Mesendoderm (in vitro differentiated cells): ENCODE measurements at regions not wholly inside any gene's neighbourhood (a gene's known extent, or its start where the extent isn't known, plus 50 kb on each side); places are given as distances from the start of the nearest gene placed in this dataset.
A peak's percentile ranks its signal among the peaks of the same experiment; 100 is the strongest.
"Not testable (repeated sequence)": the region's sequence is repeated elsewhere in the genome, so short reads cannot be mapped to it uniquely, and the experiment has no call there.

Experiments used
- DNase-seq: peaks from one replicate; pipeline ENCODE4 v3.0.0; 2013
- H2AK5ac ChIP-seq: 2 replicates; pipeline ENCODE4 v1.6.1; 2013; ENCODE audit warnings: low read length, inconsistent platforms
- H2BK120ac ChIP-seq: 2 replicates; pipeline ENCODE4 v1.6.1; 2013; ENCODE audit warnings: low read depth, mild to moderate bottlenecking, low read length, moderate library complexity, mixed read lengths
- H2BK15ac ChIP-seq: replicated peaks from 2 replicates; pipeline ENCODE4 v1.6.1; 2013; ENCODE audit warnings: low read depth, mild to moderate bottlenecking, moderate library complexity
- H2BK5ac ChIP-seq: 2 replicates; pipeline ENCODE4 v1.6.1; 2013; ENCODE audit warnings: low read length, inconsistent platforms
- H3K18ac ChIP-seq: 2 replicates; pipeline ENCODE4 v1.6.1; 2013; ENCODE audit warnings: mild to moderate bottlenecking, low read length, mixed read lengths
- H3K23ac ChIP-seq: one replicate; pipeline ENCODE4 v1.6.1; 2013; ENCODE audit warnings: low read length
- H3K27ac ChIP-seq: 2 replicates; pipeline ENCODE4 v1.5.1; 2013; ENCODE audit warnings: low read depth, mild to moderate bottlenecking, inconsistent platforms, low read length, moderate library complexity
- H3K27me3 ChIP-seq: 2 replicates; pipeline ENCODE4 v1.6.1; 2013; ENCODE audit warnings: low read length, control low read depth, mild to moderate bottlenecking, inconsistent platforms; ENCODE audit not compliant: insufficient read depth, poor library complexity
- H3K36me3 ChIP-seq: 2 replicates; pipeline ENCODE4 v1.6.1; 2013; ENCODE audit warnings: low read length, inconsistent platforms; ENCODE audit not compliant: control insufficient read depth, insufficient read depth
- H3K4ac ChIP-seq: one replicate; pipeline ENCODE4 v1.6.1; 2013; ENCODE audit warnings: low read depth, mild to moderate bottlenecking, low read length, moderate library complexity
- H3K4me1 ChIP-seq: 2 replicates; pipeline ENCODE4 v1.6.1; 2013; ENCODE audit warnings: low read depth, low read length, inconsistent platforms; ENCODE audit not compliant: control insufficient read depth
- H3K4me2 ChIP-seq: 2 replicates; pipeline ENCODE4 v1.6.1; 2013; ENCODE audit warnings: low read length
- H3K4me3 ChIP-seq: 2 replicates; pipeline ENCODE4 v1.5.1; 2013; ENCODE audit warnings: mild to moderate bottlenecking, low read length
- H3K56ac ChIP-seq: one replicate; pipeline ENCODE4 v1.6.1; 2013; ENCODE audit warnings: low read length
- H3K79me1 ChIP-seq: 2 replicates; pipeline ENCODE4 v1.6.1; 2013; ENCODE audit warnings: low read length, inconsistent platforms
- H3K79me2 ChIP-seq: 2 replicates; pipeline ENCODE4 v1.6.1; 2013; ENCODE audit warnings: mild to moderate bottlenecking, low read length; ENCODE audit not compliant: control insufficient read depth, insufficient read depth
- H3K9ac ChIP-seq: 2 replicates; pipeline ENCODE4 v1.6.1; 2013; ENCODE audit warnings: low read length, inconsistent platforms
- H4K5ac ChIP-seq: one replicate; pipeline ENCODE4 v1.6.1; 2013; ENCODE audit warnings: low read length
- H4K8ac ChIP-seq: one replicate; pipeline ENCODE4 v1.6.1; 2013; ENCODE audit warnings: low read depth, mild to moderate bottlenecking, control low read depth, low read length, moderate library complexity
- WGBS: extraction: QIAGEN DNeasy Blood & Tissue Kit; methylation state at CpG from one replicate; pipeline ENCODE4 v1.1.7; 2013; ENCODE audit warnings: low lambda C conversion rate, missing lambda C conversion rate; ENCODE audit not compliant: insufficient coverage; ENCODE audit errors: extremely low coverage; 5-methylcytosine and 5-hydroxymethylcytosine counted together

- no CpG with 5 or more reads among the region's 5 CpGs for WGBS
- H3K27ac ChIP-seq, H3K4me2 ChIP-seq, H2BK5ac ChIP-seq, H3K79me1 ChIP-seq, H4K5ac ChIP-seq, H3K79me2 ChIP-seq, H3K4me1 ChIP-seq, H3K9ac ChIP-seq, H2BK120ac ChIP-seq, H2AK5ac ChIP-seq, H3K4ac ChIP-seq, H3K36me3 ChIP-seq, H3K23ac ChIP-seq, H2BK15ac ChIP-seq, H3K27me3 ChIP-seq, H3K4me3 ChIP-seq, H3K18ac ChIP-seq, H4K8ac ChIP-seq, H3K56ac ChIP-seq, DNase-seq: not testable (repeated sequence)
These were observed 110.9 kb upstream of the TPTE start for GRCh38 chr21:10410354-10410929.

- not testable (repeated sequence) for H3K79me2 ChIP-seq, H2BK120ac ChIP-seq, H2AK5ac ChIP-seq, H3K56ac ChIP-seq, H3K18ac ChIP-seq, H2BK5ac ChIP-seq, H4K8ac ChIP-seq, H3K79me1 ChIP-seq, H3K23ac ChIP-seq, H3K4me2 ChIP-seq, H3K9ac ChIP-seq, H2BK15ac ChIP-seq, H3K4ac ChIP-seq, H4K5ac ChIP-seq, H3K4me3 ChIP-seq, H3K27me3 ChIP-seq, H3K36me3 ChIP-seq, DNase-seq, H3K4me1 ChIP-seq, H3K27ac ChIP-seq
- 100% methylated on average over 2 of the region's 17 CpGs for WGBS
These were observed 109.4 kb upstream of the TPTE start for GRCh38 chr21:10411776-10412526.

GRCh38 chr21:10412928-10413246 lies 108.5 kb upstream of the TPTE start:
- H2BK120ac ChIP-seq, H3K27ac ChIP-seq, H2BK5ac ChIP-seq, H4K5ac ChIP-seq, H3K4me2 ChIP-seq, H3K4ac ChIP-seq, H3K23ac ChIP-seq, DNase-seq, H3K4me1 ChIP-seq, H2AK5ac ChIP-seq, H3K79me2 ChIP-seq, H3K27me3 ChIP-seq, H3K79me1 ChIP-seq, H3K18ac ChIP-seq, H4K8ac ChIP-seq, H2BK15ac ChIP-seq, H3K56ac ChIP-seq, H3K9ac ChIP-seq, H3K36me3 ChIP-seq: not testable (repeated sequence)
- 100% methylated on average over 3 of the region's 8 CpGs for WGBS
- peak overlapping the region; percentile 34 for H3K4me3 ChIP-seq

- not testable (repeated sequence) for H3K36me3 ChIP-seq, H3K27me3 ChIP-seq, H3K18ac ChIP-seq, H3K4me2 ChIP-seq, H4K5ac ChIP-seq, DNase-seq, H3K27ac ChIP-seq, H2AK5ac ChIP-seq, H2BK5ac ChIP-seq, H3K4ac ChIP-seq, H3K9ac ChIP-seq, H2BK120ac ChIP-seq, H3K23ac ChIP-seq, H3K79me1 ChIP-seq, H3K4me1 ChIP-seq, H2BK15ac ChIP-seq, H3K56ac ChIP-seq, H3K79me2 ChIP-seq, H4K8ac ChIP-seq
- H3K4me3 ChIP-seq = peak overlapping the region; percentile 34
- WGBS = no CpG with 5 or more reads among the region's 31 CpGs
These were observed 107.9 kb upstream of the TPTE start for GRCh38 chr21:10413247-10414120.

- H3K36me3 ChIP-seq, H2BK15ac ChIP-seq, H3K79me2 ChIP-seq, H4K5ac ChIP-seq, H3K9ac ChIP-seq, DNase-seq, H2BK5ac ChIP-seq, H3K23ac ChIP-seq, H3K56ac ChIP-seq, H3K4me3 ChIP-seq, H3K18ac ChIP-seq, H3K4ac ChIP-seq, H2BK120ac ChIP-seq, H3K4me2 ChIP-seq, H3K27me3 ChIP-seq, H4K8ac ChIP-seq, H3K79me1 ChIP-seq, H3K4me1 ChIP-seq, H2AK5ac ChIP-seq, H3K27ac ChIP-seq: not testable (repeated sequence)
- no CpG with 5 or more reads among the region's 14 CpGs for WGBS
These were observed 107.1 kb upstream of the TPTE start for GRCh38 chr21:10414121-10414924.
